Upper lobe of left lung (tissue), 4 donors: ENCODE measurements at regions not wholly inside any gene's neighbourhood (a gene's known extent, or its start where the extent isn't known, plus 50 kb on each side); places are given as distances from the start of the nearest gene placed in this dataset.

Experiments
- CTCF ChIP-seq, 6 experiments: fragments of 450-650 bp in 4 of 6; fragments of 200-600 bp in 2 of 6; sonication (generic) in 2 of 6; IDR thresholded peaks; one replicate each; pipeline ENCODE4 v1.5.1; 2016 to 2019; ENCODE audit warnings: antibody characterized with exemption in 6 of 6
- EP300 ChIP-seq, 4 donors: sonication (generic); formaldehyde crosslinking; IDR thresholded peaks; one replicate each; pipeline ENCODE4 v1.5.1; 2017; ENCODE audit warnings: antibody characterized with exemption in 4 of 4, control low read depth in 2 of 4
- POLR2A ChIP-seq, 4 donors: fragments of 450-650 bp; IDR thresholded peaks; one replicate each; pipeline ENCODE4 v1.5.1; 2016 to 2017; ENCODE audit warnings: antibody characterized with exemption in 4 of 4, mild to moderate bottlenecking in 2 of 4
- POLR2AphosphoS5 ChIP-seq, 2 donors: sonication (generic); formaldehyde crosslinking; IDR thresholded peaks; one replicate each; pipeline ENCODE4 v1.5.1; 2017; ENCODE audit warnings: antibody characterized with exemption in 2 of 2

GRCh38 chr9:75461183-75461582 lies 372.9 kb downstream of the OSTF1 start:
- TF ChIP-seq POLR2AphosphoS5 (IDR thresholded peaks at IDR 0.05) = no peak
- TF ChIP-seq POLR2A (IDR thresholded peaks at IDR 0.05) = no peak
- TF ChIP-seq CTCF (IDR thresholded peaks at IDR 0.05) = no peak
- TF ChIP-seq EP300 (IDR thresholded peaks at IDR 0.05) = no peak
